ENCODE measurements at regions not wholly inside any gene's neighbourhood (a gene's known extent, or its start where the extent isn't known, plus 50 kb on each side); places are given as distances from the start of the nearest gene placed in this dataset.

DNA sequence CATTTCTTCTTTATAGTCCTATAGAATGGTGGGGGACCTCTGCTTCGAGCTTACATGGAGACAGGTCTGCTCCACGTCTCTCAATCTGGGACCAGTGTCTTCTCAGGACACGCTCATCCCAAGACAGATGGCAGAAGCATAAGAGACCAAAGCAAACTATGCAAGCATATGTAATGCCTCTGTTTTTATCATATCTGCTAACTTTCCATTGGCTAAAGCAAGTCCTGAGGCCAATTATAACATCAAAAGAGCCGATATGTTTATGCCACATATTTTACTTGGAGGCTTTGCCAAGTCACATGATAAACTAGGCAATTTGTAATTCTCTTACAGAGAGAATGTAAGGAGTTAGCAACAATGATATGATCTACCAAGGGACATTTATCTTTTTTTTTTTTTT, 102.6 kb upstream of the NRBF2 start:
- Histone ChIP-seq H2AK9ac (replicated peaks; ENCODE audit: low read depth, low read length, poor library complexity) (no peak overlapping the region), H2BK120ac (ENCODE audit: low read depth, low read length) (no peak overlapping the region), H3K36me3 (ENCODE audit: control insufficient read depth, insufficient read depth, low read length) (no peaks in the 10 kb centered on the region), H3K79me1 (ENCODE audit: low read depth in 1 of 2, low read length in 2 of 2) (no peaks in the 10 kb centered on the region), H3K56ac (ENCODE audit: extremely low read depth, insufficient read depth, low read length) (no peak overlapping the region), H2AK5ac (ENCODE audit: low read depth, low read length) (no peak overlapping the region), H4K8ac (ENCODE audit: low read depth in 2 of 2, low read length in 2 of 2) (no peak overlapping the region), H2BK20ac (ENCODE audit: low read depth, low read length) (no peak overlapping the region), H3K27ac (ENCODE audit: insufficient read depth, low read length) (no peak overlapping the region), H4K5ac (ENCODE audit: low read depth, low read length) (no peak overlapping the region), H4K91ac (ENCODE audit: insufficient read depth, low read depth, low read length) (no peak overlapping the region), H3K9me3 (ENCODE audit: control insufficient read depth, insufficient read depth, low read length) (no peaks in the 10 kb centered on the region), H3K4me3 (ENCODE audit: insufficient read depth, low read depth, low read length) (no peak overlapping the region), H3K18ac (ENCODE audit: low read depth, low read length) (no peak overlapping the region), H2BK15ac (ENCODE audit: low read depth, low read length) (no peak overlapping the region), H4K20me1 (ENCODE audit: insufficient read depth, low read length) (no peaks in the 10 kb centered on the region), H3K9me1 (ENCODE audit: insufficient read depth, low read length) (no peaks in the 10 kb centered on the region), H3K9ac (ENCODE audit: low read depth, low read length) (no peak overlapping the region), H2AFZ (replicated peaks; ENCODE audit: low read length, poor library complexity) (no peak overlapping the region), H3K4me1 (ENCODE audit: control insufficient read depth, insufficient read depth, low read length) (no peaks in the 10 kb centered on the region), H3K27me3 (ENCODE audit: control insufficient read depth, insufficient read depth, low read length) (no peaks in the 10 kb centered on the region), H3K23ac (ENCODE audit: low read depth, low read length) (no peak overlapping the region), H2BK5ac (ENCODE audit: low read depth, low read length, poor library complexity, severe bottlenecking) (no peak overlapping the region), H3K14ac (replicated peaks; ENCODE audit: low read depth, low read length) (no peak overlapping the region), H3K4ac (ENCODE audit: low read depth, low read length) (no peak overlapping the region), H3K4me2 (ENCODE audit: low read depth, low read length) (no peak overlapping the region)
- intact Hi-C loops (cut with micrococcal nuclease) = no loop called here
- dilution Hi-C loops (cut with HindIII; ENCODE audit: low sequenced_read_pairs, unreplicated experiment) = no loop called here
- TF ChIP-seq MAFK (IDR thresholded peaks at IDR 0.05; ENCODE audit: low read depth, low read length) = no peak
- TF ChIP-seq NFE2L2 (IDR thresholded peaks at IDR 0.05; ENCODE audit: low read depth, low read length) = no peak
- no peak for TF ChIP-seq RAD21 (IDR thresholded peaks at IDR 0.05; ENCODE audit: low read length)
- no peak for TF ChIP-seq MAZ (IDR thresholded peaks at IDR 0.05; ENCODE audit: borderline replicate concordance, low read depth, low read length)
- ATAC-seq (ENCODE audit: low read depth) (no peak), DNase-seq (no peak)
- WGBS, 2 experiments (ENCODE audit: extremely low coverage in 2 of 2, insufficient read length in 1 of 2) = 22% methylated on average over 3 of the region's 4 CpGs; no CpG with 5 or more reads in 1 of the 2 experiments
- POLR2A ChIA-PET (ENCODE audit: unreplicated experiment) = no interaction called here
- no TSS peak for BruUV-seq (replicated peaks)
- in situ Hi-C loops (cut with MboI; ENCODE audit: low sequenced_read_pairs) = no loop called here
- CTCF ChIA-PET = no interaction called here

Measured in IMR-90 (cell line).